ENCODE measurements at regions not wholly inside any gene's neighbourhood (a gene's known extent, or its start where the extent isn't known, plus 50 kb on each side); places are given as distances from the start of the nearest gene placed in this dataset.
"Not testable (repeated sequence)": the region's sequence is repeated elsewhere in the genome, so short reads cannot be mapped to it uniquely, and the experiment has no call there.

DNA sequence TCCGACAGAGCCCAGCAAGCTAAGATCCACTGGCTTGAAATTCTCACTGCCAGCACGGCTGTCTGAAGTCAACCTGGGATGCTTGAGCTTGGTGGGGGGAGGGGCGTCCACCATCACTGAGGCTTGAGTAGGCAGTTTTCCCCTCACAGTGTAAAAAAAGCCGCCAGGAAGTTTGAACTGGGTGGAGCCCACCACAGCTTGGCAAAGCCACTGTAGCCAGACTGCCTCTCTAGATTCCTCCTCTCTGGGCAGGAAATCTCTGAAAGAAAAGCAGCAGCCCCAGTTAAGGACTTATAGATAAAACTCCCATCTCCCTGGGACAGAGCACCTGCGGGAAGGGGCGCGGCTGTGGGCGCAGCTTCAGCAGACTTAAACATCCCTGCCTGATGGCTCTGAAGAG is 68.7 kb upstream of the LIPC start:
- DNase-seq, result not testable (repeated sequence)

- DNase-seq, result not testable (repeated sequence)
These were observed 68.1 kb upstream of the LIPC start for GRCh38 chr15:58363673-58364072.

- not testable (repeated sequence) for DNase-seq
These were observed 66.7 kb upstream of the LIPC start for GRCh38 chr15:58365098-58365497.

DNA sequence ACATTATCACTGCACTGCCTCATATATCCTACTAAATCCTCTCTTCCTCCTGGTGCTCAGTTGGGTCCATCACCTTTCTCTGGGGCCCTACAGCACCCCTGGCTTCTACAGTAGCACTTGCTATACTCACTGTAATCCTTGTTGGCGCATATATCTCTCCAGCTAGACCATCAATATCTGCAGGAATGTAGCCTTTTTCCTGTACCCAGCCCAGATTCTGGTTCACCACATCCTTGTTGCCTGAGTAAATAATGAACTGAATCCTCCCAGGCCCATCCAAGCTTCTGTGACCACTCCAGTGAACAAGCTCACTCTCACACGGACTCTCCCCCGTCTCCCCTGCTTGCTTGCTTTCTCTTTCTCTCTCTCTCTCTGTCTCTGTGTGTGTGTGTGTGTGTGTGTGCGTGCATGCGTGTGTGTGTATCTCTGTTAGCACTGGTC is 62.5 kb upstream of the LIPC start:
- DNase-seq, result no peak

- no peak for DNase-seq
These were observed 61.8 kb upstream of the LIPC start for GRCh38 chr15:58369956-58370355.

GRCh38 chr15:58374147-58374546 is 57.6 kb upstream of the LIPC start:
- no peak for DNase-seq

DNA sequence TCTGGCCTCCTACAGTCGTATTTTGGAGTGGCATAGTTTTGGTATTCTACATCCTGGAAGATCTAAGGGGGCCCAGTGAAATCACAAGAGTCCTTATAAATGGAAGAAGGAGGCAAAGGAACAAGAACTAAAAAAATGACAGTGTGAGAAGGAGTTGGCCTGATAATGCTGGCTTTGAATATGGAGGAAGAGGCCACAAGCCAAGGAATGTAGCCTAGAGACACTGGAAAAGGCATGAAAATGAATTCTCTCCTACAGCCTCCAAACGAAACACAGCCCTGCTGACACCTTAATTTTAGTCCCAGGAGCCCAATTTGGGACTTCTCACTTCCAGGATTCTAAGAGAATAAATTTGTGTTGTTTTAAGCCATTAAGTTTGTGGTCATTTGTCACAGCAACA is 54.6 kb upstream of the LIPC start:
- no peak for DNase-seq

DNA sequence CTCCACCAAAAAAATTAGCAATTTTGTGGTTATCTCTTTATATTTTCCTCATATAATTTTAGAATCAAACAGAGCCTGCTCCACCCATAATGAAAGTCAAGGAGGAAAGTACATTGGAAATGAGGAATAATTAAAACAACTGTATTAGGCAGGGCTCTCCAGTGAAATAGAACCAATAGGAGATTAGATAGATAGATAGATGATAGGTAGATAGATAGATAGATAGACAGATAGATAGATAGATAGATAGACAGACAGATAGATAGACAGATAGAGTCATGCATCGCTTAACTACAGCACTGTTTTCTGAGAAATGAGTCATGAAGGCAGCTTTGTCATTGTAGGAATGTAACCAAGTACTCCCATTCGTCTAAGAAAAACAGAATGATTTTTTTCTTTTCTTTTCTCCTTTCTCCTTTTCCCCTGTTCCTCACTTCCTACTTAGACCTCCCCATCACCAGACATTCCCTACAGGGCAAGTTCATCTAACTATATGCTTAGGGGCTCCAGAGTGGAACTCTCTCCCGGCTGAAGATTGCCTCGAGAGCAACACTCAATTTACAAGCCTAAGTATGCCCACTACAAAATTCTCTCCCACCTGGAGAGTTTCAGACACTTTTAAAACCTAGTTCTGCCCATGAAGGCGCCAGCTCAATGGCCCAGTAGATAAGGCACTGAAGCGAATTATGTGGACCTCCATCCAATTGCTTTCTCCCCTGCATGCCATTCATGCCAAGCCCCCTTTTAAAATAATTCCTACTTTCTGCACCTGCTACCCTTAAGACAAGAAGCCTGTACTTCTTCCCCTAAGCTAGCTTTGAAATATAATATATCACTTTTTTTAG is 53.3 kb upstream of the LIPC start:
- DNase-seq, result no peak

DNA sequence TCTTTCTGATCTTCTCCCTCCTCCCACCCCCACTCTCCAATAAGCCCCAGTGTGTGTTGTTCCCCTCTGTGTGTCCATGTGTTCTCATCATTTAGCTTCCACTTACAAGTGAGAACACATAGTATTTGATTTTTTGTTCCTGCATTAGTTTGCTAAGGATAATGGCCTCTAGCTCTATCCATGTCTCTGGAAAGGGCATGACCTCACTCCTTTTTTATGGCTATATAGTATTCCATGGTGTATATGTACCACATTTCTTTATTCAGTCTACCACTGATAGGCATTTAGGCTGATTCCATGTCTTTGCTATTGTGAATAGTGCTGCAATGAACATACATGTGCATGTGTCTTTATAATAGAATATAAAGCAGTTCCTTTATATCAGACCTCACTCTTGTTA is 52.3 kb upstream of the LIPC start:
- not testable (repeated sequence) for DNase-seq

- no peak for DNase-seq
These were observed 51.4 kb upstream of the LIPC start for GRCh38 chr15:58380280-58380945.

GRCh38 chr15:58381697-58382096 is 50.1 kb upstream of the LIPC start:
- DNase-seq, result no peak

All from NCI-H1417 treated with DMSO at 0.1 percent for 48 hours (cell line).